ENCODE measurements at regions not wholly inside any gene's neighbourhood (a gene's known extent, or its start where the extent isn't known, plus 50 kb on each side); places are given as distances from the start of the nearest gene placed in this dataset.

- no peak for DNase-seq
Measured at GRCh38 chr1:219771080-219771479, 157.3 kb downstream of the SLC30A10 start.

- DNase-seq, result no peak
Measured at GRCh38 chr1:219763321-219763720, 150.4 kb upstream of the ZC3H11B start.

DNA sequence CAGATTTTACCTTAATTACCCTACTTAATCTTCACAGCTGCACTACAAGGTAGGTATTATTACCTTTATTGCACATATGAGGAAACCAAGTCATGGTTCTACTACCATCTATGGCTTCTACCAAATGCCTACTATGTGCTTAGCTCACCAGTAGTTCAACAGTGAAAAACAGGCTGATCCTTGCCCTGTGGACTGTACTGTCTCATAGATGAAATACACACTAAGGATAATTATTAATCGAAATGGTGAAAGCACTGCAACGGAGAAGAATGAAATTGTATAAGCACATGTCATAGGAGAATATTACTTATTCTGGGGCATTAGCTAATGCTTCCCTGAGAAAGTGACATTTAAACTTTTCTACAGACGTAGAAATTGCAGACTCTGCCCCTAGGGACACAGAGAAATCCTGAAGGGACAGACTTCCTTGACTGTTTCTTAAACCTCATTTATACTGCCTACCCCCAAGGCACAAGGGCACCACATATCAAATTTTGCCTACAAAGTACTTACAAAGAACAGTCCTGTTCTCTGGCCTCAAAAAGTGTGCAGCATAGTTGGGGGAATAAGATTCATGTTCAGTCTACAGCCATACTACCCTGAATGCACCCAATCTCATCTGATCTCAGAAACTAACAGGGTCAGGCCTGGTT lies 148.4 kb upstream of the ZC3H11B start:
- no peak for DNase-seq

- DNase-seq, result no peak
Measured at GRCh38 chr1:219759095-219759494, 146.2 kb upstream of the ZC3H11B start.

DNA sequence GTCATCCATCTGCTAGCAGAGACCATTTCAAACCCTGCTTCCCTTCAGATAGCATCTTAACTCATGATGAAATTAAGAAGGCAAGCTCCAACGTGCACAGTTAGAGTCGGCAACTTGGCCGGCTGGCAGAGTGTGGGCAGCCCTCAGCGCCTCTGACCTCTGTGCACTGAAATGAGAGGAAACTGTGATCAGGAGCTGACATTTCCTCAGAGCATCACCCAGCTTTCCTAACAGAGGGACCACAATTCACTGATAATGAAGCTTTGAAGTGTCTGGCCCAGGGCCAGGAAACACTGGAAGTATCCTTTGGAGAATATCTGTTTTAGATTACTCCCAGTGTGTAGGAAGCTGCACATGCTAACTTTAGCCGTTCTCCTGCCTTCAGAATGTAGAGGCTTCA lies 145.0 kb upstream of the ZC3H11B start:
- no peak for DNase-seq

DNA sequence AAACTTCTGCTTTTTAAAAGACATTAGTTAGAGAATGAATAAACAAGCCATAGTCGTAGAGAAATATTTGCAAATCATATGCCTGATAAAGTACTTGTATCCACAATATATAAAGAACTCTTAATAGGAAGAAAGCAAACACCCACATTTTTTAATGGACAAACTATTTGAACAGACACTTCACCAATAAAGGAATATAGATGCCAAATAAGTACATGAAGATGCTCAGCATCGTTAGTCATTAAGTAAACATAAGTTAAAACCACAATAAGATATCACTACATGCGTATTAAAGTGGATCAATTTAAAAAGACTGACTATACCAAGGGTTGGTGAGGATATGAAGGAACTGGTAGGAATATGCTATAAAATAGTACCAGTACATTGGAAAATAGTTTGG lies 142.3 kb upstream of the ZC3H11B start:
- DNase-seq, result no peak

GRCh38 chr1:219754767-219755166 lies 141.9 kb upstream of the ZC3H11B start:
- DNase-seq, result no peak

DNA sequence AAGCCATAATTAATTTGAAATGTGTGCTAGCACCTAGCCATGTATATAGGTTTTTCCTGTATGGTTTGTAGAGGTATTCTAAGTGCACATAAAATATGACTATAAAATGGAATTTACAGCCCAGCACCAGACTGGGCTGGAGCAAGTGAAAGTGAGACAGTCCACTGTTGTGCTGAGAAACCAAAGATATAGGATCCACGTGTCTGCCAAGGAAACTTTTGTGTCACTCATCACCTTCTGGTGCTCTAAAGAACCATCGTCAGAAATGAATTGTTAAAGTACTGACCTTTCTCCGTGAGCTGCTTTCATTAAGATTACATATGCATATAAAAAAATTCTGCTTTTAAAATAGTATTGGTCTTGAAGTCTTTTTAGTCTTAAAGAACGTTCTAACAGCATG lies 141.0 kb upstream of the ZC3H11B start:
- DNase-seq, result no peak

- DNase-seq, result no peak
Measured at GRCh38 chr1:219752645-219753044, 139.7 kb upstream of the ZC3H11B start.

- DNase-seq, result no peak
Measured at GRCh38 chr1:219751870-219752507, 139.1 kb upstream of the ZC3H11B start.

GRCh38 chr1:219749370-219749769 lies 136.5 kb upstream of the ZC3H11B start:
- DNase-seq, result no peak

DNA sequence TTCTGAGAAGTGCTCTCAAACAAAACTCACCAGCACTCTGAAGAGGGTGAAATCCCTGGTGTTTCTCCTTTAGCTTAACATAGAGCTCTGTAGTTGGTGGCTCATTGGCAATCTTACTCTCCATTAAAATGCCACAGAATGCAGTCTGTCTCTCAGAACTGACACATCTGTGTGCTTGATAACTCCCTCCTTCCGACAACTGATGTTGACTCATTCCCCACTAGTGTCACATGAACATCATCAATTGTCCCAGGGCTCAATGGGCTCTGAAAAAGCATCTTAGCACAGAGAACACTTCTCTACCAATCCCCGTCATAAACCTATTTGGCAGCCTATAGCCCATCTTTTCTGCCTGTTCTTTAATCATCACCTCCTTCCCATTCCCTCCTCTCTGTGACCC lies 133.2 kb upstream of the ZC3H11B start:
- DNase-seq, result no peak

- DNase-seq, result no peak
Measured at GRCh38 chr1:219744652-219745469, 132.0 kb upstream of the ZC3H11B start.

DNA sequence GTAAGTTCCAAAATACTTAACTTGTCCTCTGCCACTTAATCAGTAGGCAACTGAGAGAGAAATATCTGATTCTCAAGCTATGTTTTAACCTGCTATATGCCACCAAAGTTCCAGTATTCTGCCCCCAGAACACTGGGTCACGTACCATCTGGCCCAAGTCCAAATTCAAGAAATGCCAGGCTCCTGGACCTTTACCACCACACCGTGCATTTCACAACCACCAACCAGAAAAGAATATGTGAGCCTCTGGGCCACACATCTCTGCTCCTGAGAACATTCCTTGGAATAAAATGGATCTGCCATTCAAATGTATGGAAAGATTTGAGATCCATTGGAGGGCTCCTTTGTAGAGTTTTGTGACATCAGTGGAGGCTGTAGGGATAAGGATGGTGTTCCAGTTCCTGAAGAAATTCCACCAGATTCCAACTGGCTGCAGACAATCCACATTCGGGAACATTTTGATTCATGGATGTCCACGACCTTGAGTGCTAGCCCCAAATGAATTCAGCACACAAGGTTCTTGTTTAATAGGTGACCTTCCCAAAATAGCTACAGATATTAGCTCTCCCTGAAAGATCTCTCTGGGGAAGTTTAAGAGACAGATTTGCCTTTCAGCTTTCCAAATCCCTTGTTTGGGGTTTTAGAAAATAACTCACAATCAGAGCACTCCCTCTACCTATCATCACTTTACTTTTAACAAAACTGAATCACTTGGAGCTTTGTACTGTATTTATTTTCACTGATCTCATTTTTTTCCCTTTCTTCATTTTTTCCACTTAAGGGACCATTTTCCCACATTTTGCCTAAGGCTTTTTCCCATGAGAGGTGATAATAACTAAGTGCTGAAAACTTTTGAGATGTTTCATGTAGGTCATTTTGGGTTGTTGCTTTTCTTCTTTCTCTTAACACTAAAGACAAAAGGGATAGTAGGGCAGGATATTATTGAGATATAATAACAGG lies 128.4 kb upstream of the ZC3H11B start:
- DNase-seq, result no peak

- no peak for DNase-seq
Measured at GRCh38 chr1:219733511-219734174, 120.7 kb upstream of the ZC3H11B start.

- no peak for DNase-seq
Measured at GRCh38 chr1:219732814-219733491, 120.0 kb upstream of the ZC3H11B start.

- DNase-seq, result no peak
Measured at GRCh38 chr1:219731771-219732170, 118.9 kb upstream of the ZC3H11B start.

- no peak for DNase-seq
Measured at GRCh38 chr1:219726480-219727272, 113.8 kb upstream of the ZC3H11B start.

DNA sequence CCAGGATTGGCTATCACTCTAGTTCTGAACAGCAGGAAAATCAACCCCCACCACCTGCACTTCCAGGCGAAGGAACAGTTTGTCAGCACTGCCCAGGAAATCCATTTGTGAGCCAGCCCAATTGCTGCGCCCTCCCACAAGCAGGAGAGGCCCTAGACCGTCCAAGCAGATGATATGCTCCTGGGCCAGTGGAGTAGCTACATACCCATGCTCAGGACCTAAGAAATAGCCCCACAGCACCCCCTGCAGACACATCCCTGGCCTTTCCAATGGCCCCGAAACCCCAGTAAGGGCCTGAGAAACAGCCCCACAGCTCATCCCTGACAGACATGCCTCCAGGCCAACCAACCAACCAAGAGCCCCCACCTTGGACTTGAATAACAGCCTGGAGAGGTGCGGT lies 111.5 kb upstream of the ZC3H11B start:
- DNase-seq, result no peak

- no peak for DNase-seq
Measured at GRCh38 chr1:219717536-219717935, 104.6 kb upstream of the ZC3H11B start.

DNA sequence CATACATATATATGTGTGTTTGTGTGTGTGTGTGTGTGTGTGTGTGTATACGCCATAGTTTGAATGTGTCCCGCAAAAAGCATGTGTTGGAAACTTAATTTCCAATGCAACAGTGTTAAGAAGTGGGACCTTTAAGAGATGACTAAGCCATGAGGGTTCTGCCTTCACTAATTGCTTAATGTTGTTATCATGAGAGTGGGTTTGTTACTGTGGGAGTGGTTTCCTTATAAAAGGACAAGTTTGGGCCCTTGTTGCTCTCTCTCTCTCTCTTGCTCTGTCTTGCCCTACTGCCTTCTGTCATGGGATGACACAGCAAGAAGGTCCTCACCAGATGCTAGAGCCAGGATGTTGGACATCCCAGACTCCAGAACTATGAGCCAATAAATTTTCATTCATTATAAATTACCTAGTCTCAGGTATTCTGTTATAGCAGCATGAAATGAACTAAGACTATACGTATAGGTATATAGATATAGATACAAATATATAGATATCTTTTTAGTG lies 103.8 kb upstream of the ZC3H11B start:
- no peak for DNase-seq

All from midbrain (tissue), 1 donor.